CD4-positive, alpha-beta T cell (primary cell): ENCODE measurements at regions not wholly inside any gene's neighbourhood (a gene's known extent, or its start where the extent isn't known, plus 50 kb on each side); places are given as distances from the start of the nearest gene placed in this dataset.

Experiments used
- ATAC-seq: fragments of 200-7000 bp; cut with Tn5 transposase; one replicate; pipeline ENCODE4 v1.10.0; 2022; ENCODE audit warnings: mild to moderate bottlenecking; ENCODE audit not compliant: poor library complexity
- CTCF ChIA-PET: fragments of 350-600 bp; sonication (Branson Sonifier 250); formaldehyde crosslinking; loops from one replicate; lab custom pipeline; 2021; ENCODE audit warnings: antibody characterized with exemption, inconsistent platforms; lab: Charles Lee
- POLR2A ChIA-PET: fragments of 350-600 bp; sonication (Branson Sonifier 250); formaldehyde crosslinking; loops from one replicate; lab custom pipeline; 2021; ENCODE audit warnings: antibody characterized with exemption, inconsistent platforms; lab: Charles Lee
- DNase-seq, 14 experiments: peaks; one replicate each; pipeline ENCODE4 v3.0.0-alpha.2; 2013 to 2020; ENCODE audit warnings: mixed read lengths in 2 of 14
- H3K27ac ChIP-seq, 2 donors: one replicate each; pipeline versions ENCODE4 v1.5.1 to v1.7.0; 2013; ENCODE audit warnings: low read length in 2 of 2, low read depth in 1 of 2, mild to moderate bottlenecking in 1 of 2
- H3K27me3 ChIP-seq, 2 experiments: 1 replicate in 1 of 2; 2 replicates in 1 of 2; pipeline versions ENCODE4 v1.6.1 to v1.7.0; 2013; ENCODE audit warnings: low read length in 2 of 2, control low read depth in 1 of 2, mild to moderate bottlenecking in 1 of 2, moderate library complexity in 1 of 2; ENCODE audit not compliant: insufficient read depth in 2 of 2, control insufficient read depth in 1 of 2
- H3K36me3 ChIP-seq: one replicate; pipeline ENCODE4 v1.6.1; 2013; ENCODE audit warnings: low read length, control low read depth; ENCODE audit not compliant: insufficient read depth
- H3K4me1 ChIP-seq: one replicate; pipeline ENCODE4 v1.6.1; 2013; ENCODE audit warnings: low read length, control low read depth; ENCODE audit not compliant: insufficient read depth
- H3K4me3 ChIP-seq: one replicate; pipeline ENCODE4 v1.5.1; 2013; ENCODE audit warnings: mild to moderate bottlenecking, low read length, moderate library complexity
- H3K9me3 ChIP-seq, 2 experiments: 1 replicate in 1 of 2; 2 replicates in 1 of 2; pipeline versions ENCODE4 v1.6.1 to v1.7.0; 2013; ENCODE audit warnings: low read length in 2 of 2, mild to moderate bottlenecking in 2 of 2, control low read depth in 1 of 2, moderate library complexity in 1 of 2; ENCODE audit not compliant: control insufficient read depth in 1 of 2, insufficient read depth in 1 of 2
- H3K27ac Mint-ChIP-seq: one replicate; pipeline ENCODE4 v1.8.0; 2020; ENCODE audit warnings: mixed read lengths
- H3K27me3 Mint-ChIP-seq: one replicate; pipeline ENCODE4 v1.8.0; 2021; ENCODE audit warnings: mixed read lengths
- H3K36me3 Mint-ChIP-seq: one replicate; pipeline ENCODE4 v1.8.0; 2021; ENCODE audit warnings: low read depth, mixed read lengths
- H3K4me1 Mint-ChIP-seq: one replicate; pipeline ENCODE4 v1.8.0; 2021; ENCODE audit warnings: low read depth, mixed read lengths
- H3K4me3 Mint-ChIP-seq: one replicate; pipeline ENCODE4 v1.8.0; 2020; ENCODE audit warnings: mild to moderate bottlenecking, mixed read lengths
- H3K9me3 Mint-ChIP-seq: one replicate; pipeline ENCODE4 v1.8.0; 2020; ENCODE audit warnings: mixed read lengths
- intact Hi-C, 2 experiments: fragments of 100-400 bp; cut with DNase I in 1 of 2; cut with micrococcal nuclease in 1 of 2; formaldehyde crosslinking; loops; one replicate each; pipeline versions ENCODE4 v1.15.1 to v1.9.0; 2023 to 2025; cut with DNase I, micrococcal nuclease
- TF ChIP-seq, protein P1 (sequence below): fragments of 200-600 bp; IDR thresholded peaks from one replicate; pipeline ENCODE4 v1.8.0; 2022; ENCODE audit warnings: antibody characterized with exemption, mild to moderate bottlenecking

DNA sequence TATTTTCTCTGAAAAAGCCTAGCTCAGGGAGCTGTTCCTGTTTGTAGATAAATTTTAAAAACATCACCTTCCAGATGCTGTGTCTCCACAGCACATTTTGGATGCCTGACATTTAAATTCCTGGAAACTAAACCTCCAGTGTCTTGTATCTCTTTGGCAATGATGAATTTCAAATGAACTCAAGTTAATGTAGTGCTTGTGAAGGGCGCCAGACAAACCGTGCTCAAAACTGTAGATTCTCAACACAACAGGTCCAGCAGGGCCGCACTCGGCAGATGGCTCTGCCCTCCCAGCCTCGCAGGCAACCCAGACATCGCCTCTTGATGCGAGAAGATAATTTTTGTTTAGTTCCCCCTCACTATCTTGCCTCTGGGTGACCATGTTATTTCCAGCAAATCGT lies 432.9 kb downstream of the VRK1 start:
- H3K4me3 ChIP-seq, result no peak overlapping the region
- H3K27ac ChIP-seq, result no peak overlapping the region
- no peaks in the 10 kb centered on the region for H3K4me1 Mint-ChIP-seq
- H3K9me3 ChIP-seq, result no peaks in the 10 kb centered on the region
- H3K27me3 Mint-ChIP-seq, result peaks cover 6% of the 10 kb centered on the region
- ATAC-seq (no peak), DNase-seq (no peak)
- intact Hi-C loops, result no loop called here
- no peaks in the 10 kb centered on the region for H3K9me3 Mint-ChIP-seq
- H3K4me3 Mint-ChIP-seq, result no peak overlapping the region
- H3K27ac Mint-ChIP-seq, result no peak overlapping the region
- H3K4me1 ChIP-seq, result no peaks in the 10 kb centered on the region
- peaks cover 0 to 4% of the 10 kb centered on the region in 2 experiments for H3K27me3 ChIP-seq
- POLR2A ChIA-PET, result no interaction called here
- CTCF ChIA-PET, result no interaction called here
- no peaks in the 10 kb centered on the region for H3K36me3 Mint-ChIP-seq
- H3K36me3 ChIP-seq, result no peaks in the 10 kb centered on the region
- TF ChIP-seq, protein P1, sequence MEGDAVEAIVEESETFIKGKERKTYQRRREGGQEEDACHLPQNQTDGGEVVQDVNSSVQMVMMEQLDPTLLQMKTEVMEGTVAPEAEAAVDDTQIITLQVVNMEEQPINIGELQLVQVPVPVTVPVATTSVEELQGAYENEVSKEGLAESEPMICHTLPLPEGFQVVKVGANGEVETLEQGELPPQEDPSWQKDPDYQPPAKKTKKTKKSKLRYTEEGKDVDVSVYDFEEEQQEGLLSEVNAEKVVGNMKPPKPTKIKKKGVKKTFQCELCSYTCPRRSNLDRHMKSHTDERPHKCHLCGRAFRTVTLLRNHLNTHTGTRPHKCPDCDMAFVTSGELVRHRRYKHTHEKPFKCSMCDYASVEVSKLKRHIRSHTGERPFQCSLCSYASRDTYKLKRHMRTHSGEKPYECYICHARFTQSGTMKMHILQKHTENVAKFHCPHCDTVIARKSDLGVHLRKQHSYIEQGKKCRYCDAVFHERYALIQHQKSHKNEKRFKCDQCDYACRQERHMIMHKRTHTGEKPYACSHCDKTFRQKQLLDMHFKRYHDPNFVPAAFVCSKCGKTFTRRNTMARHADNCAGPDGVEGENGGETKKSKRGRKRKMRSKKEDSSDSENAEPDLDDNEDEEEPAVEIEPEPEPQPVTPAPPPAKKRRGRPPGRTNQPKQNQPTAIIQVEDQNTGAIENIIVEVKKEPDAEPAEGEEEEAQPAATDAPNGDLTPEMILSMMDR, result no peak

DNA sequence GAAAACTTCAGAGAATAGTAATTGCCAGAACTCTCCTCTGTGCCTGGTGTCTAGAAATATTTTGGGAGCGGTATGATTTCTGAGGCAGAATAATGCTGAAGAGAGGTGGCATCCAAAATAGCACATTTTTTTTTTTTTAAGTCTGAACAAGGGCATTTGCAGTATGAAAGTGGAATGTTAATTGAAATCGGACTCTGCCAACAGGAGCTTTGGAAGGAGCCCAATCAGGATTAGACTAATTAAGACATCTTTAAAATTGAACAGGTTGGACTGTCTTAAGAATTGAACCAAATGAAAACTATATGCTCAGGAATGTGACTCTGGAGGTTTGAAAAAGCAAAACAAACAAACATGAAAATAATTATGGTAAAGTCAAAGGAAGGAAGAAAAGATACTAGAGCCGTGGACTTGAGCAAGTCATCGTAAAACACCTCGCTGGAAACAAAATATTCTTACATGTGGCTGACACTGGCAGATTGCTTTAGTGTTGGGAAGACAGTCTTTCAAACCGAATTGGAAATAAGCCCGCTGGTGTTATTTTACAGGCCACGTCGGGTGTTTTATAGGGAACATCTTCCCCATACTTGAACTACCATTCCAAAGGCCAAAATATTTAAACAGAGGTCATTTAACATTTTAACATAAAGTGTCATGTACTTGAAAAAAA lies 436.3 kb downstream of the VRK1 start:
- no peak overlapping the region for H3K27ac Mint-ChIP-seq
- Histone ChIP-seq H3K9me3 (no peaks in the 10 kb centered on the region), H3K27ac (no peak overlapping the region), H3K27me3 (peaks cover 0 to 3% of the 10 kb centered on the region in 2 experiments), H3K4me3 (no peak overlapping the region), H3K4me1 (no peaks in the 10 kb centered on the region), H3K36me3 (no peaks in the 10 kb centered on the region)
- peaks cover 9% of the 10 kb centered on the region for H3K27me3 Mint-ChIP-seq
- intact Hi-C loops, result no loop called here
- TF ChIP-seq, protein P1, result no peak
- ATAC-seq (no peak), DNase-seq (no peak)
- H3K9me3 Mint-ChIP-seq, result no peaks in the 10 kb centered on the region
- H3K4me1 Mint-ChIP-seq, result no peaks in the 10 kb centered on the region
- CTCF ChIA-PET, result no interaction called here
- no peaks in the 10 kb centered on the region for H3K36me3 Mint-ChIP-seq
- no peak overlapping the region for H3K4me3 Mint-ChIP-seq
- POLR2A ChIA-PET, result no interaction called here

DNA sequence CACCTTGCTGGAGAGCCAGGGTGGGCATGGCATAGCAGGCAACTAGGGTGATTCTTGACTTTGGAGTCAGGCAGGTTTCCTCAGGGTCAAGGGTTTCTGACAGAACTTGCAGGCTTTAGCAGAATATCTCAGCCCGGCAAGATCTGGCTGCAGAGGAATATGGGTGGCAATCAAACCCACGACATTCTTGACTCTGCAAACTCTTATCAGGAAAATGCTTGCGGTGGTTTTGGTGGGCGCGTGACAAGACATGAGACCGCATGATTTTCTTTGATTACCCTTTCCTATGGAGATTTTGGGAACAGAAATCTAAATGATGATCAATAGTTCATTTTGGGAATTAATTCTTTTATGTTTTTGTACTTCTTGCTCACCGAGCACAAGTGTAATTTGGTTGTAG lies 449.5 kb downstream of the VRK1 start:
- H3K36me3 Mint-ChIP-seq, result no peaks in the 10 kb centered on the region
- no peaks in the 10 kb centered on the region for H3K9me3 Mint-ChIP-seq
- ATAC-seq (no peak), DNase-seq (no peak)
- H3K27ac Mint-ChIP-seq, result no peak overlapping the region
- Histone ChIP-seq H3K27ac (no peak overlapping the region), H3K4me3 (no peak overlapping the region), H3K4me1 (peaks cover 6% of the 10 kb centered on the region), H3K36me3 (no peaks in the 10 kb centered on the region), H3K27me3 (peaks cover 0 to 12% of the 10 kb centered on the region in 2 experiments), H3K9me3 (no peaks in the 10 kb centered on the region)
- no peak overlapping the region for H3K4me3 Mint-ChIP-seq
- CTCF ChIA-PET, result no interaction called here
- TF ChIP-seq, protein P1, result no peak
- H3K4me1 Mint-ChIP-seq, result peaks cover 11% of the 10 kb centered on the region
- intact Hi-C loops, result no loop called here
- POLR2A ChIA-PET, result interaction anchor here (0.6 kb wide), 1 partner anchor 1758 kb away, joined by 5 read pairs; no protein-coding TSS in a partner anchor
- no peaks in the 10 kb centered on the region for H3K27me3 Mint-ChIP-seq
